GM12891 (cell line): ENCODE measurements at regions not wholly inside any gene's neighbourhood (a gene's known extent, or its start where the extent isn't known, plus 50 kb on each side); places are given as distances from the start of the nearest gene placed in this dataset.

Source experiments
- POLR2A ChIP-seq: IDR thresholded peaks from 2 replicates; pipeline ENCODE4 v1.6.1; 2011; ENCODE audit warnings: low read depth, low read length, control low read depth
- POLR2AphosphoS5 ChIP-seq: IDR thresholded peaks from 2 replicates; pipeline ENCODE4 v1.6.1; 2011; ENCODE audit warnings: low read depth, low read length, control low read depth
- TAF1 ChIP-seq: IDR thresholded peaks from 2 replicates; pipeline ENCODE4 v1.6.1; 2011; ENCODE audit warnings: low read depth, low read length, control low read depth

GRCh38 chr2:9742601-9743000, 100.7 kb upstream of the TAF1B start:
- TF ChIP-seq POLR2A: no peak
- no peak for TF ChIP-seq TAF1
- TF ChIP-seq POLR2AphosphoS5: no peak
